ENCODE measurements at regions not wholly inside any gene's neighbourhood (a gene's known extent, or its start where the extent isn't known, plus 50 kb on each side); places are given as distances from the start of the nearest gene placed in this dataset.

GRCh38 chr13:47087841-47088240, 191.0 kb upstream of the HTR2A start:
- no peaks in the 10 kb centered on the region for H3K9me3 ChIP-seq (ENCODE audit: control insufficient read depth in 1 of 2, low read length in 2 of 2)
- intact Hi-C loops (cut with micrococcal nuclease) = no loop called here
- Mint-ChIP-seq H3K27me3 (peaks cover 0 to 1% of the 10 kb centered on the region in 2 donors), H3K36me3 (no peaks in the 10 kb centered on the region), H3K9me3 (peaks cover 0 to 3% (median 0%) of the 10 kb centered on the region in 8 donors), H3K4me1 (no peaks in the 10 kb centered on the region), H3K4me3 (no peak overlapping the region), H3K27ac (no peak overlapping the region)
- DNase-seq = no peak
- no peaks in the 10 kb centered on the region for H3K4me1 ChIP-seq (ENCODE audit: insufficient read depth, low read length)
- no peak overlapping the region for H3K27ac ChIP-seq (ENCODE audit: low read depth, low read length)
- no peaks in the 10 kb centered on the region for H3K27me3 ChIP-seq (ENCODE audit: insufficient read depth, low read length)
- CTCF ChIA-PET (ENCODE audit: partially characterized antibody) = no interaction called here
- H3K4me3 ChIP-seq (ENCODE audit: low read length in 2 of 2) = no peak overlapping the region
- no peaks in the 10 kb centered on the region for H3K36me3 ChIP-seq (ENCODE audit: insufficient read depth, low read length)
- POLR2A ChIA-PET (ENCODE audit: partially characterized antibody) = no interaction called here

GRCh38 chr13:47087241-47087640, 190.4 kb upstream of the HTR2A start:
- intact Hi-C loops (cut with micrococcal nuclease) = no loop called here
- no peak overlapping the region for H3K4me3 ChIP-seq (ENCODE audit: low read length in 2 of 2)
- no peaks in the 10 kb centered on the region for H3K9me3 ChIP-seq (ENCODE audit: control insufficient read depth in 1 of 2, low read length in 2 of 2)
- H3K36me3 ChIP-seq (ENCODE audit: insufficient read depth, low read length) = no peaks in the 10 kb centered on the region
- Mint-ChIP-seq H3K36me3 (no peaks in the 10 kb centered on the region), H3K4me1 (no peaks in the 10 kb centered on the region), H3K4me3 (no peak overlapping the region), H3K27ac (no peak overlapping the region), H3K27me3 (no peaks in the 10 kb centered on the region), H3K9me3 (peaks cover 0 to 2% (median 0%) of the 10 kb centered on the region in 8 donors)
- H3K27ac ChIP-seq (ENCODE audit: low read depth, low read length) = no peak overlapping the region
- DNase-seq = no peak
- ChIA-PET CTCF (ENCODE audit: partially characterized antibody) (no interaction called here), POLR2A (ENCODE audit: partially characterized antibody) (no interaction called here)
- no peaks in the 10 kb centered on the region for H3K4me1 ChIP-seq (ENCODE audit: insufficient read depth, low read length)
- H3K27me3 ChIP-seq (ENCODE audit: insufficient read depth, low read length) = no peaks in the 10 kb centered on the region

DNA sequence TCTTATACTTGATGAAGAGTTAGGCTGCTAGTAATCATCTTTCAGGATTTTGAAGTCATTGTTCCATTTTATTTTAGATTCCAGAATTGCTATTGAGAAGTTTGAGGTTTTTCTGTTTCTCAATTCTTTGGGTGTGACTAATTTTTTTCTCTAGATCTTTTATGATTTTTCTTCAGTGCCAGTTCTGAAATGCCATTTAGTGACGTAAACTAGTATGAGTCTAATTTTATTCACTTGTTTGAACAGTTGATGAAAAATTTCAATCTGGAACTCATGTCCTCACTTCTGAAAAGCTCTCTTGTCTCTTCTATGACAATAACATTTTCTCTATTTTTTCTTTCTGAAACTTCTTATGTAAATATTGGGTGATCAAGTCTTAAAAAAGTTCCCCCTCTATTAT, 188.5 kb upstream of the HTR2A start:
- Histone ChIP-seq H3K9me3 (ENCODE audit: control insufficient read depth in 1 of 2, low read length in 2 of 2) (no peaks in the 10 kb centered on the region), H3K4me3 (ENCODE audit: low read length in 2 of 2) (no peak overlapping the region), H3K4me1 (ENCODE audit: insufficient read depth, low read length) (no peaks in the 10 kb centered on the region), H3K27ac (ENCODE audit: low read depth, low read length) (no peak overlapping the region), H3K36me3 (ENCODE audit: insufficient read depth, low read length) (no peaks in the 10 kb centered on the region), H3K27me3 (ENCODE audit: insufficient read depth, low read length) (no peaks in the 10 kb centered on the region)
- intact Hi-C loops (cut with micrococcal nuclease) = no loop called here
- POLR2A ChIA-PET (ENCODE audit: partially characterized antibody) = no interaction called here
- Mint-ChIP-seq H3K27me3 (no peaks in the 10 kb centered on the region), H3K4me1 (no peaks in the 10 kb centered on the region), H3K36me3 (no peaks in the 10 kb centered on the region), H3K9me3 (peaks cover 0 to 3% (median 0%) of the 10 kb centered on the region in 8 donors), H3K27ac (no peak overlapping the region), H3K4me3 (no peak overlapping the region)
- no peak for DNase-seq
- CTCF ChIA-PET (ENCODE audit: partially characterized antibody) = no interaction called here

DNA sequence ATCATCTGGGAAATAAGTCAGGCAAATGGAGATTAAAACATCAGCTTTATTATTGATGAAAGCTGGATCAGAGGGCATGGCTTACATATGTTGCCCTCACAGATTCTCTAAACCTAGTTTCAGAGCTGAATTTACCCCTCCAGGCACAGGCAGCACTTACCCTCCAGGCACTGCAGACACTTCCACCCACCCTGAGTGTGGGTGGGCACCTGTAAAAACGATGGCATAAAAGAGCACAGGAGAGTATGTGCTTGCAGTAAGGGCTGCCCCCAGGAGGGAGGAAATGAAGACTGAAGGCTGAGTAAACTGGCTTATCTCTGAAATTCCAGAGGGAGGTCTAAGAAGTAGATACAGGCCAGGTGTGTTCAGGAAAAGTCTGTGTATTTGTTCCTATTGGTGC, 185.0 kb upstream of the HTR2A start:
- Histone ChIP-seq H3K36me3 (ENCODE audit: insufficient read depth, low read length) (no peaks in the 10 kb centered on the region), H3K4me1 (ENCODE audit: insufficient read depth, low read length) (no peaks in the 10 kb centered on the region), H3K4me3 (ENCODE audit: low read length in 2 of 2) (no peak overlapping the region), H3K27me3 (ENCODE audit: insufficient read depth, low read length) (no peaks in the 10 kb centered on the region), H3K9me3 (ENCODE audit: control insufficient read depth in 1 of 2, low read length in 2 of 2) (no peaks in the 10 kb centered on the region), H3K27ac (ENCODE audit: low read depth, low read length) (no peak overlapping the region)
- H3K9me3 Mint-ChIP-seq = peaks cover 0 to 5% (median 0%) of the 10 kb centered on the region in 8 donors
- no peaks in the 10 kb centered on the region for H3K27me3 Mint-ChIP-seq
- intact Hi-C loops (cut with micrococcal nuclease) = no loop called here
- H3K4me3 Mint-ChIP-seq = no peak overlapping the region
- H3K36me3 Mint-ChIP-seq = no peaks in the 10 kb centered on the region
- no peak overlapping the region for H3K27ac Mint-ChIP-seq
- CTCF ChIA-PET (ENCODE audit: partially characterized antibody) = no interaction called here
- POLR2A ChIA-PET (ENCODE audit: partially characterized antibody) = no interaction called here
- H3K4me1 Mint-ChIP-seq = no peaks in the 10 kb centered on the region
- DNase-seq = no peak

DNA sequence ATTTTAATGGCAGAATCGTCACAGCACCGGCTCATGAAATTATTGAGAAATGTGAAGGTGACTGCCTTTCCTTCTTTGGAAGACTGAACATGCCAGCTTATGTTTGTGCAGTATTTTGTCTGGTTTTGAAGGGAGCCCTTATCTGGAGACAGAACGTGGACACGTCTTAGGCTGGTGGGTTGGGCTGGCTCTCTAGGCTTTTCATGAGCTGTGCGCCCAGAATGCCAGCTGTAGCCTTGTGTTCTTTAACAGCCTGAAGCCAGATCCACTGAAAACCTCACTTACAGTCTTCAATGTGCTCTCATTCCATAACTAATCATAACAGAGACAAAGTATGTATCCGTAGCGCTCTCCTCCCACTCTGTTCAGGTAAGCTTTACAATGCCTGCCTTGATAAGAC, 184.4 kb upstream of the HTR2A start:
- no peaks in the 10 kb centered on the region for H3K9me3 ChIP-seq (ENCODE audit: control insufficient read depth in 1 of 2, low read length in 2 of 2)
- no peak overlapping the region for H3K4me3 Mint-ChIP-seq
- no peaks in the 10 kb centered on the region for H3K4me1 Mint-ChIP-seq
- H3K4me3 ChIP-seq (ENCODE audit: low read length in 2 of 2) = no peak overlapping the region
- CTCF ChIA-PET (ENCODE audit: partially characterized antibody) = no interaction called here
- no peak overlapping the region for H3K27ac ChIP-seq (ENCODE audit: low read depth, low read length)
- no peaks in the 10 kb centered on the region for H3K27me3 ChIP-seq (ENCODE audit: insufficient read depth, low read length)
- no peak for DNase-seq
- POLR2A ChIA-PET (ENCODE audit: partially characterized antibody) = no interaction called here
- no peaks in the 10 kb centered on the region for H3K4me1 ChIP-seq (ENCODE audit: insufficient read depth, low read length)
- no peaks in the 10 kb centered on the region for H3K36me3 Mint-ChIP-seq
- H3K36me3 ChIP-seq (ENCODE audit: insufficient read depth, low read length) = no peaks in the 10 kb centered on the region
- intact Hi-C loops (cut with micrococcal nuclease) = no loop called here
- no peak overlapping the region for H3K27ac Mint-ChIP-seq
- no peaks in the 10 kb centered on the region for H3K27me3 Mint-ChIP-seq
- H3K9me3 Mint-ChIP-seq = peaks cover 0 to 5% (median 1%) of the 10 kb centered on the region in 8 donors

DNA sequence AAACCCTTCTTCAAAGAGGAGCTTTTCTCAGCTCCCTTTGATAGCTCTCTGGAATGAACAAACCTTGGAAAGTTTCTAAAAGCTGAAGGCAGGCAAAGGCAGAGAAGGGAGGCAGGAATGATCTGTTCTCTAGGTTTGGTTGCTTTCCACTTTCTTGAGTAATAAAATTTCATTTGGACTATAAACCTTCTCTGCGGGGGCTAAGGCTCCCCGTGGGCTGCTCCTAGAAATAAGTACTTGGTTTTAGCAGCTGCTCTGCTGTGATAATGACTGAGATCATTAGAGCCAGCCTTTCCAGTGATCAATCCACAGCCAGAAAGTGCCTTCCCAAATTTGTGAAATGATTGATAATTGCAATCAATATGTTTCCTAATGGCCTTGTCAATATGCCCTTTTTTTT, 183.8 kb upstream of the HTR2A start:
- no peaks in the 10 kb centered on the region for H3K27me3 Mint-ChIP-seq
- ChIA-PET POLR2A (ENCODE audit: partially characterized antibody) (no interaction called here), CTCF (ENCODE audit: partially characterized antibody) (no interaction called here)
- H3K36me3 Mint-ChIP-seq = no peaks in the 10 kb centered on the region
- intact Hi-C loops (cut with micrococcal nuclease) = no loop called here
- Histone ChIP-seq H3K36me3 (ENCODE audit: insufficient read depth, low read length) (no peaks in the 10 kb centered on the region), H3K27me3 (ENCODE audit: insufficient read depth, low read length) (no peaks in the 10 kb centered on the region), H3K4me3 (ENCODE audit: low read length in 2 of 2) (no peak overlapping the region), H3K27ac (ENCODE audit: low read depth, low read length) (no peak overlapping the region), H3K9me3 (ENCODE audit: control insufficient read depth in 1 of 2, low read length in 2 of 2) (no peaks in the 10 kb centered on the region), H3K4me1 (ENCODE audit: insufficient read depth, low read length) (no peaks in the 10 kb centered on the region)
- no peak for DNase-seq
- H3K27ac Mint-ChIP-seq = no peak overlapping the region
- H3K4me1 Mint-ChIP-seq = no peaks in the 10 kb centered on the region
- H3K4me3 Mint-ChIP-seq = no peak overlapping the region
- peaks cover 0 to 9% (median 3%) of the 10 kb centered on the region in 8 donors for H3K9me3 Mint-ChIP-seq

- Histone ChIP-seq H3K4me1 (ENCODE audit: insufficient read depth, low read length) (no peaks in the 10 kb centered on the region), H3K27ac (ENCODE audit: low read depth, low read length) (no peak overlapping the region), H3K36me3 (ENCODE audit: insufficient read depth, low read length) (no peaks in the 10 kb centered on the region), H3K4me3 (ENCODE audit: low read length in 2 of 2) (no peak overlapping the region), H3K27me3 (ENCODE audit: insufficient read depth, low read length) (no peaks in the 10 kb centered on the region), H3K9me3 (ENCODE audit: control insufficient read depth in 1 of 2, low read length in 2 of 2) (no peaks in the 10 kb centered on the region)
- H3K36me3 Mint-ChIP-seq = no peaks in the 10 kb centered on the region
- intact Hi-C loops (cut with micrococcal nuclease) = no loop called here
- H3K27me3 Mint-ChIP-seq = no peaks in the 10 kb centered on the region
- H3K4me1 Mint-ChIP-seq = no peaks in the 10 kb centered on the region
- no peak overlapping the region for H3K4me3 Mint-ChIP-seq
- peaks cover 5 to 30% (median 13%) of the 10 kb centered on the region in 8 donors for H3K9me3 Mint-ChIP-seq
- H3K27ac Mint-ChIP-seq = no peak overlapping the region
- ChIA-PET POLR2A (ENCODE audit: partially characterized antibody) (no interaction called here), CTCF (ENCODE audit: partially characterized antibody) (no interaction called here)
- no peak for DNase-seq
Observed at GRCh38 chr13:47076500-47076899, 179.6 kb upstream of the HTR2A start.

- H3K4me3 Mint-ChIP-seq = no peak overlapping the region
- CTCF ChIA-PET (ENCODE audit: partially characterized antibody) = no interaction called here
- DNase-seq = no peak
- no peak overlapping the region for H3K27ac Mint-ChIP-seq
- POLR2A ChIA-PET (ENCODE audit: partially characterized antibody) = no interaction called here
- H3K9me3 Mint-ChIP-seq = peaks cover 1 to 15% (median 6%) of the 10 kb centered on the region in 8 donors
- no peaks in the 10 kb centered on the region for H3K27me3 ChIP-seq (ENCODE audit: insufficient read depth, low read length)
- H3K27ac ChIP-seq (ENCODE audit: low read depth, low read length) = no peak overlapping the region
- H3K27me3 Mint-ChIP-seq = peaks cover 3 to 5% of the 10 kb centered on the region in 2 donors
- no peaks in the 10 kb centered on the region for H3K4me1 ChIP-seq (ENCODE audit: insufficient read depth, low read length)
- H3K4me3 ChIP-seq (ENCODE audit: low read length in 2 of 2) = no peak overlapping the region
- no peaks in the 10 kb centered on the region for H3K36me3 ChIP-seq (ENCODE audit: insufficient read depth, low read length)
- H3K4me1 Mint-ChIP-seq = no peaks in the 10 kb centered on the region
- H3K36me3 Mint-ChIP-seq = no peaks in the 10 kb centered on the region
- H3K9me3 ChIP-seq (ENCODE audit: control insufficient read depth in 1 of 2, low read length in 2 of 2) = no peaks in the 10 kb centered on the region
- intact Hi-C loops (cut with micrococcal nuclease) = no loop called here
Observed at GRCh38 chr13:47069133-47069532, 172.3 kb upstream of the HTR2A start.

Measured in CD4-positive, alpha-beta memory T cell (primary cell).